Myocyte (in vitro differentiated cells): ENCODE measurements at regions not wholly inside any gene's neighbourhood (a gene's known extent, or its start where the extent isn't known, plus 50 kb on each side); places are given as distances from the start of the nearest gene placed in this dataset.
A peak's percentile ranks its signal among the peaks of the same experiment; 100 is the strongest.
"Not testable (repeated sequence)": the region's sequence is repeated elsewhere in the genome, so short reads cannot be mapped to it uniquely, and the experiment has no call there.

Experiments used
- DNase-seq: peaks from one replicate; pipeline ENCODE4 v3.0.0-alpha.2; 2012; ENCODE audit warnings: low read depth

- DNase-seq: no peak
Measured at GRCh38 chr7:36064676-36065075, 88.4 kb upstream of the EEPD1 start.

- DNase-seq: not testable (repeated sequence)
Measured at GRCh38 chr7:36065563-36066342, 87.3 kb upstream of the EEPD1 start.

GRCh38 chr7:36066343-36066664 is 86.8 kb upstream of the EEPD1 start:
- no peak for DNase-seq

- DNase-seq: no peak
Measured at GRCh38 chr7:36070230-36070629, 82.8 kb upstream of the EEPD1 start.

GRCh38 chr7:36071605-36072004 is 81.4 kb upstream of the EEPD1 start:
- no peak for DNase-seq

- DNase-seq: no peak
Measured at GRCh38 chr7:36072620-36073019, 80.4 kb upstream of the EEPD1 start.

- no peak for DNase-seq
Measured at GRCh38 chr7:36075561-36075960, 77.5 kb upstream of the EEPD1 start.

GRCh38 chr7:36076074-36076473 is 77.0 kb upstream of the EEPD1 start:
- DNase-seq: no peak

- no peak for DNase-seq
Measured at GRCh38 chr7:36078816-36079360, 74.2 kb upstream of the EEPD1 start.

GRCh38 chr7:36079446-36080025 is 73.5 kb upstream of the EEPD1 start:
- no peak for DNase-seq

- no peak for DNase-seq
Measured at GRCh38 chr7:36080843-36081242, 72.2 kb upstream of the EEPD1 start.

GRCh38 chr7:36082216-36082615 is 70.8 kb upstream of the EEPD1 start:
- DNase-seq: no peak

GRCh38 chr7:36082910-36083309 is 70.1 kb upstream of the EEPD1 start:
- DNase-seq: no peak

GRCh38 chr7:36083626-36084380 is 69.3 kb upstream of the EEPD1 start:
- peak; percentile 61 for DNase-seq

GRCh38 chr7:36084485-36085091 is 68.5 kb upstream of the EEPD1 start:
- peak; percentile 60 for DNase-seq

GRCh38 chr7:36085096-36085495 is 68.0 kb upstream of the EEPD1 start:
- no peak for DNase-seq

GRCh38 chr7:36086571-36086970 is 66.5 kb upstream of the EEPD1 start:
- DNase-seq: no peak

GRCh38 chr7:36088553-36088952 is 64.5 kb upstream of the EEPD1 start:
- peak; percentile 42 for DNase-seq

GRCh38 chr7:36088966-36089365 is 64.1 kb upstream of the EEPD1 start:
- peak; percentile 90 for DNase-seq

GRCh38 chr7:36090976-36091873 is 61.8 kb upstream of the EEPD1 start:
- peak; percentile 97 for DNase-seq

- DNase-seq: no peak
Measured at GRCh38 chr7:36091874-36092176, 61.2 kb upstream of the EEPD1 start.
